ENCODE measurements at regions not wholly inside any gene's neighbourhood (a gene's known extent, or its start where the extent isn't known, plus 50 kb on each side); places are given as distances from the start of the nearest gene placed in this dataset.

- TF ChIP-seq CEBPB (IDR thresholded peaks at IDR 0.05) (no peak), USF1 (IDR thresholded peaks at IDR 0.05) (no peak), FOXM1 (IDR thresholded peaks at IDR 0.05; ENCODE audit: borderline replicate concordance, low read depth) (no peak), TEAD4 (IDR thresholded peaks at IDR 0.05) (no peak), CREB1 (IDR thresholded peaks at IDR 0.05; ENCODE audit: low read depth) (no peak), TCF12 (IDR thresholded peaks at IDR 0.05; ENCODE audit: low read depth) (no peak), EP300 (IDR thresholded peaks at IDR 0.05; ENCODE audit: borderline replicate concordance) (no peak), EGR1 (IDR thresholded peaks at IDR 0.05) (no peak), RAD21 (IDR thresholded peaks at IDR 0.05; ENCODE audit: low read depth) (no peak), MAX (IDR thresholded peaks at IDR 0.05) (no peak), TAF1 (IDR thresholded peaks at IDR 0.05; ENCODE audit: low read depth) (no peak), NFIC (IDR thresholded peaks at IDR 0.05) (no peak), REST (IDR thresholded peaks at IDR 0.05; ENCODE audit: low read depth) (no peak)
Observed at GRCh38 chr3:165464736-165465135, 268.6 kb upstream of the SLITRK3 start.

GRCh38 chr3:165463531-165463930, 267.3 kb upstream of the SLITRK3 start:
- no peak for TF ChIP-seq CREB1 (IDR thresholded peaks at IDR 0.05; ENCODE audit: low read depth)
- TF ChIP-seq TCF12 (IDR thresholded peaks at IDR 0.05; ENCODE audit: low read depth), result no peak
- TF ChIP-seq ZBTB7A (IDR thresholded peaks at IDR 0.05; ENCODE audit: low read depth), result no peak
- TF ChIP-seq TEAD4 (IDR thresholded peaks at IDR 0.05), result no peak
- TF ChIP-seq REST (IDR thresholded peaks at IDR 0.05; ENCODE audit: low read depth), result no peak
- TF ChIP-seq NFIC (IDR thresholded peaks at IDR 0.05), result no peak

- TF ChIP-seq TAF1 (IDR thresholded peaks at IDR 0.05; ENCODE audit: low read depth) (no peak), RAD21 (IDR thresholded peaks at IDR 0.05; ENCODE audit: low read depth) (no peak), REST (IDR thresholded peaks at IDR 0.05; ENCODE audit: low read depth) (no peak), EGR1 (IDR thresholded peaks at IDR 0.05) (no peak), MAX (IDR thresholded peaks at IDR 0.05) (no peak), YY1 (IDR thresholded peaks at IDR 0.05; ENCODE audit: low read depth) (no peak), ZBTB7A (IDR thresholded peaks at IDR 0.05; ENCODE audit: low read depth) (no peak)
Observed at GRCh38 chr3:165462636-165463334, 266.6 kb upstream of the SLITRK3 start.

GRCh38 chr3:165459924-165460835, 264.0 kb upstream of the SLITRK3 start:
- TF ChIP-seq RAD21 (IDR thresholded peaks at IDR 0.05; ENCODE audit: low read depth), result no peak
- no peak for TF ChIP-seq YY1 (IDR thresholded peaks at IDR 0.05; ENCODE audit: low read depth)
- TF ChIP-seq ZBTB7A (IDR thresholded peaks at IDR 0.05; ENCODE audit: low read depth), result no peak
- TF ChIP-seq TAF1 (IDR thresholded peaks at IDR 0.05; ENCODE audit: low read depth), result no peak
- TF ChIP-seq NFIC (IDR thresholded peaks at IDR 0.05), result no peak
- TF ChIP-seq EP300 (IDR thresholded peaks at IDR 0.05; ENCODE audit: borderline replicate concordance), result no peak
- TF ChIP-seq CREB1 (IDR thresholded peaks at IDR 0.05; ENCODE audit: low read depth), result no peak
- TF ChIP-seq TEAD4 (IDR thresholded peaks at IDR 0.05), result no peak
- no peak for TF ChIP-seq FOXM1 (IDR thresholded peaks at IDR 0.05; ENCODE audit: borderline replicate concordance, low read depth)
- TF ChIP-seq REST (IDR thresholded peaks at IDR 0.05; ENCODE audit: low read depth), result no peak

All from Ishikawa (cell line).